ENCODE measurements at regions not wholly inside any gene's neighbourhood (a gene's known extent, or its start where the extent isn't known, plus 50 kb on each side); places are given as distances from the start of the nearest gene placed in this dataset.
"Not testable (repeated sequence)": the region's sequence is repeated elsewhere in the genome, so short reads cannot be mapped to it uniquely, and the experiment has no call there.

DNA sequence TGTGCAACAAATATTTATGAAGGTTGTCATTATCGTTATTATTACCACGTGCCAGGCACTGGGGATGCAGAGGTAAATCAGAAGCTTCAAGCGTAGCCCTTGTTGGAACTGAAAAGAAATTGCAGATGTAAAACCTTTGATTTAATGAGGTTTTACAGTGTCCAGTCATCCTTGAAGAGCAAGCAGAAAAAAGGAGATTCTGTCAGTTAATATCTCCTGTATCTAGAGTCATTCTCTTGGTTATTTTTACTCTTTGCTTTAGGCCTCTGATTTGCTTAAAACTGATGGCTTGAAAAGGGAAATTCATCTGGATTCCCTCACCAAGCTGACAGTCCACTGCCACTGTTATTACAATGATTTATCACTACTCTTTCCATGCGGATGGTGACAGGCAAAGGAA, 179.3 kb downstream of the GALC start:
- DNase-seq: no peak

DNA sequence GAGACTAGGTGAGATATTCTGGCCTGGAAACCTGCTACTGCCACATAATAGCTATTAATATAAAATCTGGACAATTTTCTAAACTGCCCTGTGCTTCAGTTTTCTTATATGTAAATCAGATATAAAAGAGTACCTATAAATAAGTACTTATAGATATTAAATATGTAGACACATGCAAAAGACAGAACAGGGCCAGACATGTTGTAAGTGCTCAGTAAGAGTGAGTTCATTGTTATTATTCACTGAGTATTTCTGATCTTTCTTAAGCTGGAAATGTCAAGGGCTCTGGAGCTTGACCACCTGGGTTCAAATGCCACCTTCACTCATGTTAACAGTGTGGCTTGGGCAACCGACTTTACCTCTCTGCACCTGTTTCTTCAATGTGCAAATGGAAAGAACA, 179.8 kb downstream of the GALC start:
- no peak for DNase-seq

DNA sequence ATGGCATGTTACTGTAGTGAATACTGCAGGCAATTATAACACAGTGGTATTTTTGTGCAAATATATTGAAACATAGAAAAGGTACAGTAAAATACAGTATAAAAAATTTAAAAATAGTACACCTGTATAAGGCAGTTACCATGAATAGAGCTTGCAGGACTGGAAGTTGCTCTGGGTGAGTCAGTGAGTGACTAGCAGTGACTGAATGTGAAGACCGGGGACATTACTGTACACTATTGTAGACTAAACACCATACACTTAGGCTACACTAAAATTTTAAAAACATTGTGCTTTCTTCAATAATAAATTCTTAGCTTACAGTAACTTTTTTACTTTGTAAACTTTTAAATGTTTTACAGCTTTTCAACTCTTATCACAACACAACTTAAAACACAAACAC, 181.7 kb downstream of the GALC start:
- DNase-seq: no peak

DNA sequence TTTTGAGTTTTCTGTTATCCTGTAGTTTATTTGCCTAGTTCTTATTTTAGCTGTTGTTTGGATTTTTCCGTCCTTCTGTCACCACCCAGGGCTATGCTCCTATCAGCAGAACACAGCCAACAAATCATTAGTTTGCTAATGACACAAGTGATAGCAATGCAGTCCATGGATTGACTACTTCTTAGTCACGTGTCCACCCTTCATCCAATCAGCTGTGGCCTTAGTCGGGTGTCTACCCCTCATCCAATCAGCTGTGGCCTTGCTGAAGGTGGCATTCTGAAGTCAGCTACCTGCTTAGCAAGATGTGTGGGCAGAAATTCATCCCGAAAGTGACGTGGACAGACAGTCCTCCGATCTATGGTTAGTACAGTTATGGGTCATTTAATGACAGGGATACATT, 182.3 kb downstream of the GALC start:
- no peak for DNase-seq

DNA sequence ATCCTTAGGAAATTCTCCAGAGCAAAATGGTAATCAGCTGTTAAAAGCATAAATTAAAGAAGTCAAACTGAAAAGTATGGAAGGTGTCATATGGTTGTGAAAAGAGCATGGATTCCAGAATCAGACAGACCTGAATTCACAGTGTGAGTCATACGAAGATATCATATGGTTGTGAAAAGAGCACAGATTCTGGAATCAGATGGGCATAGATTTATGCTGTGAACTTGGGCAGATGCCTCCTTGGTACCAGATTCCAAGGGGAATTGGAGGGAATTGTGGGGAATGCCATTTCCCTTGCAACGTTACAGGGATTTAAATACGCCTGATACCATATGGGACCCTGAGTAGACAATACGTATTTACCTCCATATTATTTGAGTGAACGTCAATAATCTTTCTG, 183.7 kb downstream of the GALC start:
- DNase-seq: no peak

DNA sequence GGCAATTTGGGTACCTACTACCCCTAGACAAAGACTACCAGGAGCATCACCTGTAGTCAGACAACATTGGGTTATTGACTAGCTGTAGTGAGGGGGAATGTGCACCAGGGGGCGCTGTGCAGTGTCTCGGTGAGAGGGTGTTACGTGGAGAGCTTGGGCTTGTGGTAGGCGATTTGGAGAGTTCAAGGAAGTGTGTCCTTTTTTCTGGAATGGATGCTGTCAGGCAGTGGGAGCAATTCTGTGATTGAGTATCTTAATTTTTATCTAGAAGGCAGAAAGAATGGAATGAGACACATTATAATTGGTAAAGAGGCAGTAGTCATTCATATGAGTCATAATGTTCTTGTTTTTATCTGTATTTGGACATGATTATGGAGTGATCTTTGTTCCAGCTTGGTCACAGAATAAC, 187.7 kb downstream of the GALC start:
- DNase-seq: peak; percentile 27

DNA sequence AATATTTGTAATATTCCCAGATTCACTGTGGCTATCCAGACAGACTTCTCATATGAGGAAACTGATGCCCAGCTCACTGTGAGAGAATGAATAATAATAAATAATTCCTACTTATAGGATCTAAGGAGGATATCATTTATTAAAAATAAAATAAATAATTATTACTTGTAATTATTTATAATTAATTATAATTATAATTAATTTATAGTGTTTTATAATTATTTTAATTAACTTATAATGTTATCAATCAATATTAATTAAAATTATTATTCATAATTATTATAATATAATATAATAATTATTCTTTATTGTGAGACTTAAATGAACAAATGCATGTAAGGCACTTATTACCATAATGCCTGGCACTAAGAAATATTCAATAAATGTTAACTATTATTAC, 192.8 kb downstream of the GALC start:
- DNase-seq: no peak

DNA sequence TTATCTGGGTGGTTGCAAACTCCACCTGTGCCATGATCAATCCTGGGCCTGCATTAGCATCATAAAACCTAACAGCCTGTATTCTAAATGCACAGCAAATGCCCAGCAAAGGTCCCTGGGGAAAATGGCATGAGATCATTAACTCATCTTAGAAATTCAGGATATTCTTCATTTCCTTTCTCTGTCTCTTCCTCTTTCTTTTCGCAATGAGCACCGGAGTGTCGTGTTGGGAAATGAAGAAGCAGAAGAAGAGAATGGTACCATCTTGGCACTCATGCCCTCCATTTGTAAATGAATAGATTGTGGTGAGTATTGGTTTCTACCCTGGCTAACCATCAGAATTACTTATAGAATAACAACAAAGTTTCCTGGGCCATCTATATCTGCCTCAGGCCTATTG, 193.6 kb downstream of the GALC start:
- DNase-seq: no peak

DNA sequence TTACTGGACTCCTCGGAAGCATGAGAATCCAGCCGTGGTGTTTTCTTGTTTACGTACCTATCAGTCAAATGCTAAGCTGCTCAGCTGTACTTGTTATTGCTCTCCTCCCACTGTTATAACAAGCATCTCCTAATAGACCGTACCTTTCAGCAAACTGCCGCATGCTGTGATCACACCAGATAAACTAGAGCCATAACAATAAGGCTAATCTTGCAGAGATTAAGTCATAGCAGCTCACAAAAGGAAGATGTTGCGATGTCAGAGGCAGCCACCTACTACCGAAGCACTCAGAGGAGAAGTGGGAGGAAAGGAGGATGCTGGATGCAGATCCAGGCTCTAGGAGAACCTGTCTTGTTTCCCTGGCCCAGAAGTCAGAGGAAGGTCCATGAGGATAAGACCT, 196.0 kb downstream of the GALC start:
- no peak for DNase-seq

DNA sequence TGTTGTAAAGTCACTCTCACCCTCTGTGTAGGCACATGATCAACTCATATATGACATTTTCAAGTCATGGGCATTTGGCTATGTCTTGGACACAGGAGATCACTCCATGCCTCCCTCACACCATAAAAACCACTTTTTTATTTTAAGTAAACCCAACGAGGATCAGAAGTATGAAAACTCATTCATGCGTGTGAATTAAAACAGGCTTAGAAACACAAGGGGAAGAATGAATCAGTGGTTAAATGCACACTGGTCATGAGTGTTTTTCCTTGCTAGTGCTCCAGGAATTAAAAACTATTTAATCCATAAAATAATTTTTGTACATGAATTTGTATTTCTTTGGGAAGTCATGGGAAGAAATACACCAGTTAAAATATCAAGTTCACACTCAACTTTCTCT, 198.4 kb downstream of the GALC start:
- no peak for DNase-seq

DNA sequence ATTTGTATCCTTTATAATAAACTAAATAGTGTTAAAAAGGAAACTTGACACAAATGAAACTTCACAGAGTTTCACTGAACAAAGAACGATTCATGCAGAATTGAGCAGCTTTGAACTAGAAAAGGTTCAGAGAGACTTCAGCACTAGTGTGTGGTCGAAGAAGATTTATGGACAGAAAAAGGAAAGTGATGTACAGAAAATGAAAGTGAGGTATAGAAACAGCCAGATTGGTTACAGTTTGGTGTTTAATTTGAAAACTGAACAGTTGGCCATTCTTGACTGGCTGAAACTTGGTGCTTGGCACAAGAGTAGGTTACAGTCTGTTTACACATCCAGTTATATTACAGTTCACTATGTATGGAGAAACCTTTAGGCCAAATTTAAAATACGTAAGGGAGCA, 207.1 kb downstream of the GALC start:
- DNase-seq: no peak

DNA sequence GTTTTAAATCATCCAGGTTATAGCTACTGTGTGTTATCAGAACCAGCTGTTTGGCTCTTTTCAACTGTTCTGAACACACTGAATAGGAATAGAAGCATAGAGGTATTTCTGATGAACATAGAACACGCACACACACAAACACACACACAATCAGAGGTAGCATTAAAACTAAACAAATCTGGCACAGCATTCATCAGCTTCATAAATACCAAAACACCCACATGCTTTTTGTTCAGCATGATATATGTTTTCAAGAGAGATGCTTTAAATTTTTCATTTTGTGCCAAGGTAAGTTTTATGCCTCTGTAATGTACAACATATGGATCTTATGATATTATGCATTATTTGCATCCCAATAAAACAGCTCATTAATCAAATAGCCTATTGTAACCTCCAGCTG, 208.6 kb downstream of the GALC start:
- no peak for DNase-seq

DNA sequence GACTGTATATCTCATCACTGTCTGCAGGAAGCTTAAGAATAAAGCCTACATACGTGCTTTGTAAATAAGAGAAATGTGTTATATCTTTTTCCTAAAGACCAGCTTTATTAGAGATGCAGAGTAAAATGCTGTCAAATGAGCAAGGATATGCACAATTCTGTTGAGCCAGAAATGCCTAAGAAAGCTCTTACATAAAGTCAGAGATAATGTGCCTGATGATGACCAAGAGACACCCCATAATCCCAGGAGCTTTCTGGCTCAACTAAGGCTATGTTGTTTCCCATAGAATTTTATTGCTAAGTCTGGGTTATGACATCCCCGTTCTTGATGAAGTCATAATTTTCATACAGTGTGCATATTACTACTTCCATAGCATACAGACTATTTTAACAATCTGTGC, 209.9 kb downstream of the GALC start:
- DNase-seq: no peak

DNA sequence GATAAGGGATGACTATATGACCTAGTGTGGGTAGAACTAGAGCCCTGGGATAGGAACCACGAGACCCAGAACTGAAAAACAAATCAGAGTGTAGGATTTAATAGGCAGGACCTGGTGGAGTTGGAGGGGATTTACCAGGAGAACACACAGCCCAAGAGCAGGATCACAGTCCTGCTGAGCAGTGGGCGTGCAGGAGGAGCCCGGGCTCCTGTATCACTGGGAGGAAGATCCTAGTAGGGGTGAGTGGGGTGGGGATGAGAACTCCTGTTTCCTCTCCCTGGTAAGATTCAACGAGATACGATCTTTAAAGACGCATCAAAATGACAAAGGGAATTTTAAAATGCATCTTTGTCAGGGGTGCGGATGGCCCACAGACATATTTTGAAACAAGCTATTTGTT, 220.1 kb downstream of the GALC start:
- no peak for DNase-seq

DNA sequence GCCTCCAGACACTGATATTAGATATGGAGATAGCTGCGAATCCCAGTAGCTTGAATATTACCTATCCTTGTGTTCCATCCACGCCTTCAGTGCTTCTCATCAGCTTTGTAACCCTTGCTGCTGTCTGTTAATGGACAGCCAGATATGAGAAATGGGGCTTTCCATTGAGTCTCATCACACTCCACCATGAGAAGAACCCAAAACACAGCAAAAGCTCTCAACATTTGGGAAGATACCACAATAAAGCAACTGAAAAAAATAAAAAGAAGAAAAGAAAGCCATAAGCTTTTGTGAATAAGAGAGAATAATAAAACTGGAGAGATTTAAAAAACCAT, 225.4 kb downstream of the GALC start:
- DNase-seq: no peak

DNA sequence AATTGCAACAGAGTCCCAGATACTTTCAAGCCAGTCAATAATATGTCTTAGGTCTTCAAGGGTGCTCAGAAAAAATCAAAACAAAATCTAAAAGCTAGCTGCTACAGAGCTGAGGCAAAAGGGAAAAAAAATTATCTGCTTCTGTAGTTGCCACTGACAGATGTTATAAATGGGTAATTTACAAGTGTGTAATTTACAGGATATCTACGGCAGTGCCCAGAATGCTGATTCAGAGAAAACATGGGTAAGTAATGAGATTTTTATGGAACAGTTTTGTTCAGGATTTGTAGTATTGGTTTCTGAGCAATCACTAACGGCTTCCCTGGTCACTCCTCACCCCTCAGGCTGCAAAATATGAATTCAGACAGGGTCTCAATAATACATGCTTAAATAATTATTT, 234.1 kb downstream of the GALC start:
- no peak for DNase-seq

DNA sequence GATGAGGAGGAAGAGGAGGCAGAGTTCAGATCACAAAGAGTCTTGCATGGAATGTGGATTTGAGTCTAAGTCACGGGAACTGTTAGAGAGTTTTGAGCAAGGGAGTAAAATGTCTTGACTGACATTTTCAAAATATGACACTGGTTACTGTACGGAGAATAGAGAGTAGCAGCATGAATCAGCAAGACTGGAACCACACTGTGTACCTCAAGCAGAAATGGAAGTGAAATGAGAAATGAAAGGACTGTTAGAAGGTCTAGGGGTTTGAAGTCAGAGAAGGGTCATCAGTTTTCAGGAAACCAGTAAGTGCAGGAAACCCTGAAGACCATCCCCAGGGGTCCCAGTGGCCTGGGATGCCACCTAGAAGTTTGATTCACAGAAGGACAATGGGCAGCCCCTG, 236.3 kb downstream of the GALC start:
- no peak for DNase-seq

DNA sequence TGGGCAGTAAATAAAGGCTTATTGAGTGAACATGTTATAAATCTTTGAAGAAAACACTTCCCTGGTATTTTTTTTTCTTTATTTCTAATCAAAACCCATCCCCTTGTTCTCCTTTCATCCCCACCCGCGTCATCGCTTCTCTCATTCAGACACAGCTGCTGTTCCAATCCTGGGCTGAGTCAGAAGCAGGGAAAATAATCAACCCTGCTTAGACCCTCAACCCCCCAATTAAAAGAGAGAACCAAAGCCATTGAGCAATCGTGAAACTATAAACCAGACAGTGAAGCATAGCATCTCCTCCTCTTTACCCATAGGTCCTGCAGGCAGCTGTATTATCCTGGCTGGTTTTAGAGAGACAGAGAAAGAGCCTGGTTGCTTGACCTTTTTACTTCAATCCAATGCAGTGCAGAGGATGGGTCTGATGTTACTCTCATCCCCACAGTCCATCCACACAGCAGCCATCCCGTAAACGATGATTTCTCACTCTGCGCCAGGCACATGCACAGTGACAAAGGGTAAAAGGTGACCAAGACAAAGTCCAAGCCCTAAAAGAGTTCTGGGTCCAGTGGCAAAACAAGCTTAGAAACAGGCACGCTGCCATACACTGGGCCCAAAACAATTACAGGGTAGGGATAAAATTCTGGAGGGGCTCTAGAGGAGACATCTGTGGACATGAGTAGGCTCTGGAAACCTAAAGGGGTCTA, 238.3 kb downstream of the GALC start:
- DNase-seq: no peak

DNA sequence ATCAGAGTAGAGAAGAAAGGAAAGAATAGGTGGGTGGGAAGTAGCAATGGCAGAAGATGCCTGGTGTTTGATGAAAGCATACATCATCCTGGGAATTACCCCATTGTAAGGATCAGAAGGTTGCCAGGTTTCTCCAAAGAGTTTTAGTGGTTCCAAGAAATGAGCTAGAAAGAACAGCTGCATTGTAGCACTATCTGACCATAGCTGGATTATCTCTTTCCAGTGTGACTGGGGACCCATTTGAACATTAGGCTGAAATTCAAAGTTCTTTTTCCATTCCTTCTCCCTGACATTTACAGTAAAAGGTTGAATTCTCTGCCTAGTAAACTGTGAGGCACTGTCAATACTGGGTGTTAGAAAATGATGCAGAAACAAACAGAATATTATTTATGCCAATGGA, 244.4 kb downstream of the GALC start:
- no peak for DNase-seq

DNA sequence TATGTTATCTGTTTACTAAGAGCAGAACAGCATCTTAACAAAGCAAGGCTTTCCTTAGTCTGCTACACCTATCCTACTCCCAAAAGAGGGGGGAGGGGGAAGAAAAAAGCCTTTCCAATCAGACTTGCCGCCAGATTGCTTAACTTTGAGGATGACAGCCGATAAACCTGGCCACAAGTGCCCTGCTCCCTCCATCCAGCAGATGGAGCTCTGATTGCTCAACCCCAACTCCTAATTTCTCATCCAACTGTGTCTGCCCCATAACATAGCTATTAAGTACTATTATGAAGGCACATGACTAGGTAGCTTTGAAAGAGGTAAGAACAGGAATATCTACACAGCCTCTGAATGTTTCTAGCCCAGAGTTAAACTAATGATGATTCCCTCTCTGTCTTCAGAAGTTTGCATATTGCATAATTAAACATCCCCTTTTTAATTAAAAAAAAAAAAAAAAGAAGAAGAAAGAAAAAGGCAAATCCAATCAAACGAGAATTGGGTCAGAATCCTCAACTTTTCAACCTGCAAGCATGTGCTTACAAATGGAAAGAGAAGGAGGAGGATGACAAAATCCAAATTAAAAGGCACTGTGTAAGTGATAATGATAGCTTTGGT, 247.4 kb downstream of the GALC start:
- no peak for DNase-seq

DNA sequence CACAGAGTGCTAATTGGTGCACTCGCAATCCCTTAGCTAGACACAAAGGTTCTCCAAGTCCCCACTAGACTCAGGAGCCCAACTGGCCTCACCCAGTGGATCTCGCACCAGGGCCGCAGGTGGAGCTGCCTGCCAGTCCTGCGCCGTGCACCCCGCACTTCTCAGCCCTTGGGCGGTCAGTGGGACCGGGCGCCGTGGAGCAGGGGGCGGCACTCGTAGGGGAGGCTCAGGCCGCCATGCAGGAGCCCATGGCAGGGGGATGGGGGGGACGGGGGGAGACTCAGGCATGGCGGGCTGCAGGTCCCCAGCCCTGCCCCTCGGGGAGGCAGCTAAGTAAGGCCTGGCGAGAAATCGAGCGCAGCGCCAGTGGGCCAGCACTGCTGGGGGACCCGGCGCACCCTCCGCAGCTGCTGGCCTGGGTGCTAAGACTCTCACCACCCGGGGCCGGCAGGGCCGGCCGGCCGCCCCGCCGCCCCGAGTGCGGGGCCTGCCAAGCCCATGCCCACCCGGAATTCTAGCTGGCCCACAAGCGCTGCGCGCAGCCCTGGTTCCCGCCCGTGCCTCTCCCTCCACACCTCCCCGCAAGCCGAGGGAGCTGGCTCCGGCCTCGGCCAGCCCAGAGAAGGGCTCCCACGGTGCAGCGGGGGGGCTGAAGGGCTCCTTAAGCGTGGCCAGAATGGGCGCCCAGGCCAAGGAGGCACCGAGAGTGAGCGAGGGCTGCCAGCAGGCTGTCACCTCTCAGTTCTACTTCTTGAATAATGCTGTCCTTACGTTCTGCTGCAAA, 258.2 kb downstream of the GALC start:
- DNase-seq: not testable (repeated sequence)

DNA sequence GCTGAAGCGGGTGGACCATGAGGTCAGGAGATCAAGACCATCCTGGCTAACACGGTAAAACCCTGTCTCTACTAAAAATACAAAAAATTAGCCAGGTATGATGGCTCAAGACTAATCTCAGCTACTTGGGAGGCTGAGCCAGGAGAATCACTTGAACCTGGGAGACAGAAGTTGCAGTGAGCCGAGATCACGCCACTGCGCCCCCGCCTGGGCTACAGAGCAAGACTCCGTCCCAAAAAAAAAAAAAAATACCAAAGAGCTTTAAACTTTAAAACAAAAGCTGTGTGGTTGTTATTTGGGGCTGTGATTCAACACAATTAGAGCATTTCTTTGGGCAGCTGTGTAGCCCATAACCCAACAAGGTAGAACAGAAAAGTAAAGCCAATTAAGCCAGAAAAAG, 259.9 kb downstream of the GALC start:
- not testable (repeated sequence) for DNase-seq

DNA sequence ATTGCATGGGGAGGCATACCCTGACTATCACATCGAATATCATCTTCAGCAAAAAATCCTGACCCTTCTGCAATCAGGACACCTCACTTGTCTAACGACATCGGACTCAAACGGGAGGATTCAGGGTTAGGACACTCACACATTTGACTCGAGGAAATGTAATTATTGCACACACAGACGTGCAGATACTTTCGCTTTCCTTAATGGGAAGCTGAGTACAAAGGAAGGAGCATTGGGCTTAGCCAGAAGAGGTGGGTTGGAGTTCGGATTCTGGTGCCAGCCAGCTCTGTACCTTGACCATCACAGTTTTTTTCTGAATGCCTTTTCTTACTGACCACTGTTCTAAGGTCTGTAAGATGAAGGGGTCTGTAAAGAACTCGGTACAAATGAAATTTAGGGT, 260.4 kb downstream of the GALC start:
- DNase-seq: no peak

DNA sequence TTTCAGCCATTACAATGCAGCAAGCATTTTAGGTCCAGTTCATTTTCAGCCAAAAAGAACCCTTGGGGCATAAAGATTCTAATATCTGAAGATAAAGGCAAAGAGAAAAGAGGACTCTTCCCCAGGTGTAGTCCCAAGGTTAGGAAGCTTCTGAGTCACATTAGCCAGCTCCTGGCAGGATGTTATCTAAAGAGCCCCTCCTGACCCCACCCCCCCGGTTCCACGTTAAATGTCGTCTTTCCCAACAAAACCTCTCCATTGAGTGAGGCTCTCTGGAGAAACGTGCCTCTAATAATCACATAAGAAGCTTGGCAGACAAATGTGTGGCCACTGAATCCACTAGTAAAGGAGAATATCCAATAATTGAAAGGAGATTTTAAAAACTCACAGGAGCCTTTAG, 267.7 kb downstream of the GALC start:
- DNase-seq: no peak

Measured in KG1 (cell line).